HCT116 (cell line): ENCODE measurements at regions not wholly inside any gene's neighbourhood (a gene's known extent, or its start where the extent isn't known, plus 50 kb on each side); places are given as distances from the start of the nearest gene placed in this dataset.

Experiments used
- CTCF ChIP-seq, 3 experiments: fragments of 200-600 bp in 1 of 3; sonication (generic) in 1 of 3; IDR thresholded peaks in 2 of 3; conservative IDR thresholded peaks in 1 of 3; 2 replicates each; pipeline ENCODE4 v1.5.1; 2012 to 2017; ENCODE audit warnings: low read depth in 2 of 3, low read length in 2 of 3, antibody characterized with exemption in 1 of 3, borderline replicate concordance in 1 of 3, control low read depth in 1 of 3, mild to moderate bottlenecking in 1 of 3, mixed read lengths in 1 of 3, mixed run types in 1 of 3, moderate library complexity in 1 of 3; ENCODE audit not compliant: insufficient read depth in 1 of 3
- EZH2phosphoT487 ChIP-seq: fragments of 200-600 bp; IDR thresholded peaks from 2 replicates; pipeline ENCODE4 v1.6.1; 2018; ENCODE audit warnings: antibody characterized with exemption, borderline replicate concordance
- POLR2A ChIP-seq: IDR thresholded peaks from 2 replicates; pipeline ENCODE4 v1.7.0; 2011; ENCODE audit warnings: borderline replicate concordance; ENCODE audit not compliant: insufficient read depth, insufficient read length; ENCODE audit errors: extremely low read depth

GRCh38 chr22:35148381-35148780 is 82.4 kb downstream of the ISX start:
- TF ChIP-seq EZH2phosphoT487 (no peak), POLR2A (no peak), CTCF (IDR thresholded peaks at IDR 0.05 in 2 of 3, conservative IDR thresholded peaks at IDR 0.05 in 1 of 3; ENCODE audit: borderline replicate concordance in 1 of 3, insufficient read depth in 1 of 3, low read depth in 2 of 3, low read length in 2 of 3) (no peak)
